Stromal cell of bone marrow (primary cell): ENCODE measurements at regions not wholly inside any gene's neighbourhood (a gene's known extent, or its start where the extent isn't known, plus 50 kb on each side); places are given as distances from the start of the nearest gene placed in this dataset.
"Not testable (repeated sequence)": the region's sequence is repeated elsewhere in the genome, so short reads cannot be mapped to it uniquely, and the experiment has no call there.

Source experiments
- DNase-seq: peaks from one replicate; pipeline ENCODE4 v3.0.0-alpha.2; 2012; ENCODE audit warnings: low read depth

GRCh38 chr6:27584326-27584725 is 111.4 kb upstream of the ZNF184 start:
- DNase-seq = no peak

- DNase-seq = no peak
Measured at GRCh38 chr6:27582928-27583725, 110.2 kb upstream of the ZNF184 start.

- DNase-seq = no peak
Measured at GRCh38 chr6:27579973-27580372, 107.1 kb upstream of the ZNF184 start.

DNA sequence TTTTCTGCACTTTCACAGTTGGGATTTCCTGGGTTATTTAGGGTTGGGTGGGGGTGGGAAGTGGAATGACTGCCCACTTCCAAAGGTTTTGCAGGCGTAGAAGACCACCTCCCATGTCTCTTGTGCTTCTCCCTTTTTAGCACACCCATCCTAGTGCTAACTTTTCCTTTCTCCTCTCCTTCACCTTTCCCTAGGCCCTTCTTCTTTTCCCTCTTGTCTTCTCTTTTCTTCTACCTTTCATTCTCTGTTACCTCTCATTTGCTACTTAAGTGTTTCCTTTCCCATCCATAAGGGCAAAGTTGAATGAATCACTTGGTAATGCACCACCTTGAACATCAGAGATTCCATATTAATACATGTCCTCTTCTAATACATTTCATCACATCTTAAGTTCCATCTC is 105.0 kb upstream of the ZNF184 start:
- DNase-seq = no peak

DNA sequence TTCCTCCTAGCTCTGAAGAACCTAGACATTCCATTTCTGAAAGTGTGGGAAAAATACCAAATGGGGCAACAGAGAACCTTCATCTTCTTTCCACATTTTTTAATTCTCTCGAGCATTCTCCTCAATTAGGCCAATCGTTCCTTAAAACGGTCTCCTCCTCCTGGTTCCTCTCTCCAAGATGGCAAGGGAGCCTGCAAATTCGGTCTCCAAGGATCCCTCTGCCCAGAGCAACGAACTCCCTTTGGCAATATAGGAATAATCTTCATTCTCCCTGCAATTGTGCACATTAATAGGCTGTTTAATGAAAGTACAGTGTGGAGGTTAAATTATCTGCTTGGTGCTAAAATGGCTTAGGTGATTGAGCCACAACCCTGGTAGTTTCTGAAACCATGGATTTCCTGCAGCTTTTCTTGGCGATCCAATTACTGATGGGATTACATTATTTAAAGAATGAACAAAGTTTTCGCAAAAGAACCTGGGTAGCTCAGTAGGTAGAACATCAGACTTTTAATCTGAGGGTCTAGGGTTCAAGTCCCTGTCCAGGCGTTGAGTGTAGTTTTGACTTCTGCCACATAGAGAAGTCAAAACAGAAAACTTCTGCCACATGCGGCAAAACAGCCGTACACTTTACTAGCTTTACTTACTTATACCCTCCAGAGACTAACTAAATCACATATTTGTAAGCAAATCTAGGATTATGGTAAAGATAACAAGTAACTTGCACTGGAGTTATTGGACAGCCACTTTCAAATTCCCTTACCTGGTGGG is 102.9 kb upstream of the ZNF184 start:
- no peak for DNase-seq

- DNase-seq = no peak
Measured at GRCh38 chr6:27568226-27568897, 95.5 kb upstream of the ZNF184 start.

GRCh38 chr6:27565839-27566779 is 93.2 kb upstream of the ZNF184 start:
- no peak for DNase-seq

GRCh38 chr6:27562027-27562410 is 89.1 kb upstream of the ZNF184 start:
- DNase-seq = no peak

- no peak for DNase-seq
Measured at GRCh38 chr6:27558028-27558724, 85.3 kb upstream of the ZNF184 start.

DNA sequence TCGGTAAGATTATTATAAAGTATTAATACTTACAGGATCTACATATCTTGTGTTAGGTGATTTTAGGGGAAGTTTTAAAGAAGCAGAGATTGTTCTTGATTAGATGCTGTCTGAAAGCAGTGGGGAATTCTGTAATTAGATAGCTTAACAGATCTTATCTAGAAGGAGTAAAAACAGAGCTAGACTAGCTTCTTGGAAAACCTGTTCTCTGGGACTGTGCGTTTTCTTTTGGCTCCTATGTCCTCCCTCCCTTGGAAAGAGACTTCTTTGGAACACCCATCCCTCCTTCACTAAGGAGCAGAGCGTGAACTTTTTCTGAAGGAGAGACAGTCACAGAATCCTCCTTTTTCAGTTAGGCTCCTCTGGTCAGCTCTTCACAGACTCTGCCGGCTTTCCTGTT is 83.5 kb upstream of the ZNF184 start:
- no peak for DNase-seq

GRCh38 chr6:27553123-27553904 is 80.4 kb upstream of the ZNF184 start:
- DNase-seq = no peak

DNA sequence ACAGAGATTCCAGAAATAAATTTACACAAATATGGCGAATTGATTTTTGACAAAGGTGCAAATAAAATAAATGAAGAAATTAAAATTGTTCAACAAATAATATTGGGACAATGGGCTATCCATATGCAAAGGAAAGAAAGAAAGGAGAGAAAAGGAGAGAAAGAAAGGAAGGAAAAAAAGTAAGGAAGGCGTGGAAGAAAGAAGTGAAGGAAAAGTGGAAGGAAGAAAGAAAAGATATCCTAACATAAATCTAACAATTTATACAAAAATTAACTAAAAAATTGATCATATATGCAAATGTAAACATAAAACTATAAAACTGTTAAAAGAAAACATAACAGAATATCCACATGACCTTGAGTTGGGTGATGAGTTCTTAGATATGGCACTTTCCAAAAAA is 78.7 kb upstream of the ZNF184 start:
- DNase-seq = no peak

GRCh38 chr6:27550692-27551091 is 77.8 kb upstream of the ZNF184 start:
- DNase-seq = no peak

- DNase-seq = not testable (repeated sequence)
Measured at GRCh38 chr6:27549241-27549598, 76.3 kb upstream of the ZNF184 start.

DNA sequence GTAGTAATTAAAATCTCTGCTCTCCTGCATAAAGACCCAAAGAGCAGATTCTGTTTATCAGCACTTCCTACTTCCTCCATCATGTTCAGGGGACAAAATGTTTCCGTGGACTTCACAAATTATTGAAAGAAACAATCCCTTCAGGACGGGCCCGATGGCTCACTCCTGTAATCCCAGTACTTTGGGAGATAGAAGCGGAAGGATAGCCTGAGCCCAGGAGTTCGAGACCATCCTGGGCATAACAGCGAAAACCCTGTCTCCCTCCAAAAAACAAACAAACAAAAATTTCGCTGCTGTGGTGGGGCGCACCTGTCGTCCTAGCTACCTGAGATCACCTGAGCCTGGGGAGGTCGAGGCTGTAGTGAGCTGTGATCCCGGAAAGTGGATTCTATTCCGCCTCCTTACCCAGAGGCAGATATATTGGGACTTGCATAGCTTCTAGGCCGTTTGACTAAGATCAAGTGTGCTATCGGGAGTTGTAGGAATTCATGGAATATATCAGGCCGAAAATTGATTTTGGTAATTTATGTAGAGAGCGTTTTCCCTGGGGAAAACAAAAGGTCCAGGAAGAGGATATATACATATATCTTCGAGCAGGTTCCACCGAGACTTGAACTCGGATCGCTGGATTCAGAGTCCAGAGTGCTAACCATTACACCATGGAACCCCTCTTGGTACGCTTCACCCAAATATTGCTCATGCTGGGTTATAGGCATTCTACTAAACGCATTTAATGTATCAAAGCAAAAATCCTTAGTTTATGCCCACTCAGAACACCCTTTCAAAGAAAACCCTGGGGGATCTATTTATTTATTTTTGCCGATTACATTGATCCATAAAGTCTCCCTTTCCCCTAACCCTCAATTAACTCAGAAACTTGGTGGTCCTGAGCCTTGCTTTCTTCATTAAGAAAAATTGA is 74.5 kb upstream of the ZNF184 start:
- DNase-seq = no peak

DNA sequence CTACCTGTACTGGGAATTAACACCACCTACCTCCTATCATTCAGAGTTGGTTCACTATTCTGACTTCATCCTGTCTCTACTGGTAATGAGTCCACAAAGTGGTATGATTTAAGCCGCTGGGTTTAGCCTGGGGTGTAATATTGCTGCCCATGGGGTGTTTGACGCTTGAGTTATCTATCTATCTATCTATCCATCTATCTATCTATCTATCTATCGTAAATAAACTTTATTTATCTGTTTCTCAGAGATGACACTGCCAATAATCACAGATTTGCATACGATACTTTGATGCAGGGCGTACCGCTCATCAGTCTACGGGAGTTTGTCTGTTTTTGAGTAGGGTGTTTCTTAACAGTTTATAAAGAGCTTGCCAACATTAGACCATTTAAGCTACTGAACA is 73.6 kb upstream of the ZNF184 start:
- no peak for DNase-seq

- no peak for DNase-seq
Measured at GRCh38 chr6:27545271-27546046, 72.6 kb upstream of the ZNF184 start.

DNA sequence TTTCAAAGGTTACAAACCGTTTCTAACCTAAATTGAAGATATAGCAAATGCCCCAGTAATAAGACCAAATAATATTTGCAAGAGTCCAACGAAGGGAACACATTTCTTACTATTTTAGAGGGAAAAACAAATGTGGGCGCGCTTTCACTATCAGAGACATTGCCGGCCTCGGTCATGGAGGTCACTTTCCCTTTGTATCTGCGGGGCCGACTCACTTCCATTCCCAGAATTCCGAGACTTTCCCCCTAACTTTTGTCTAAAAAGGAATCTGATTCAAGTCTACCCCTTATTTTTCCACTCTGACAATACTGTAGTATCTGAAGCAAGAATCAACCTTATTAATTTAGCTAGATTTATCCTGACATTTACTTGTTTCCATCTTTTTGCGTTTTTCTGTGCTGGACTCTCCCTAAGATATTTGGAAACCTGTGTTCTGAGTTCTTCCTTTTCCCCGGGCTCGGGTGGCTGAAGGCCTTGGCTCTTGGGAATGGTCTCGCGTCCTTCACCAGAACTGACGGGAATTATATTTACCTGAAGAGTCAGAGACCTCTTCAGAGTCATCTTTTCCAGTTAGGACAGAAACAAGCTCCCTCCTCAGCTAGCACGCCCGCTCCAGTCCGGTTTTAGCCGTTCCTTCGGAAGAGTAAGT is 71.8 kb upstream of the ZNF184 start:
- no peak for DNase-seq
